K562 (cell line): ENCODE measurements at regions not wholly inside any gene's neighbourhood (a gene's known extent, or its start where the extent isn't known, plus 50 kb on each side); places are given as distances from the start of the nearest gene placed in this dataset.

Experiments
- ATAC-seq: fragments of 200-7000 bp; cut with Tn5 transposase; 3 replicates; pipeline ENCODE4 v1.9.1; 2020; ENCODE audit warnings: moderate library complexity
- BruUV-seq: library from RNA; stranded (reverse); fragments of 400-500 nt; replicated peaks from 2 replicates; lab custom pipeline; 2021; lab: Mats Ljungman, UMichigan
- CTCF ChIA-PET: fragments of 300-600 bp; formaldehyde crosslinking; extraction: SDS; loops from one replicate; lab custom pipeline; 2021; ENCODE audit warnings: low intra/inter-chr PET ratio; lab: Yijun Ruan, JAX
- POLR2A ChIA-PET: fragments of 300-600, 350-650 bp; sonication (Branson Sonifier 250); formaldehyde crosslinking; extraction: SDS; loops from one replicate; lab custom pipeline; 2021; ENCODE audit warnings: antibody characterized with exemption, inconsistent platforms; lab: Yijun Ruan, JAX
- DNase-seq, 4 experiments: peaks; one replicate each; pipeline versions ENCODE4 v3.0.0 to v3.0.0-alpha.2; 2011 to 2018; ENCODE audit warnings: low spot score in 3 of 4, mixed read lengths in 3 of 4; ENCODE audit errors: extremely low read depth in 1 of 4
- FAIRE-seq: peaks from 2 replicates; lab custom pipeline; 2011; peaks lifted over from hg19 to GRCh38; lab: Jason Lieb, UNC
- H2AFZ ChIP-seq: 2 replicates; pipeline ENCODE4 v1.6.0; 2011; ENCODE audit warnings: low read depth, low read length, control low read depth, inconsistent platforms
- H3K27ac ChIP-seq: fragments of 200-600 bp; 3 replicates; pipeline ENCODE4 v1.8.0; 2011; ENCODE audit warnings: low read depth, mild to moderate bottlenecking, control low read depth, inconsistent platforms, low read length, moderate library complexity, mixed read lengths; ENCODE audit errors: extremely low read depth
- H3K27me3 ChIP-seq, 2 experiments: fragments of 300-600 bp in 1 of 2; 2 replicates in 1 of 2; 3 replicates in 1 of 2; pipeline versions ENCODE4 v1.6.0 to v1.8.0; 2011; ENCODE audit warnings: inconsistent platforms in 2 of 2, low read length in 2 of 2, mild to moderate bottlenecking in 1 of 2, mixed read lengths in 1 of 2, moderate library complexity in 1 of 2; ENCODE audit not compliant: control insufficient read depth in 2 of 2, insufficient read depth in 2 of 2
- H3K36me3 ChIP-seq: fragments of 300-600 bp; 3 replicates; pipeline ENCODE4 v1.8.0; 2011; ENCODE audit warnings: mild to moderate bottlenecking, low read length, inconsistent platforms; ENCODE audit not compliant: control insufficient read depth, insufficient read depth
- H3K4me1 ChIP-seq, 2 experiments: fragments of 200-600 bp in 1 of 2; replicated peaks in 1 of 2; 2 replicates in 1 of 2; 3 replicates in 1 of 2; pipeline versions ENCODE4 v1.5.1 to v1.8.0; 2011; ENCODE audit warnings: inconsistent platforms in 2 of 2, low read length in 2 of 2, mild to moderate bottlenecking in 1 of 2, mixed read lengths in 1 of 2, moderate library complexity in 1 of 2; ENCODE audit not compliant: control insufficient read depth in 2 of 2, insufficient read depth in 2 of 2
- H3K4me2 ChIP-seq: 2 replicates; pipeline ENCODE4 v1.6.1; 2011; ENCODE audit warnings: low read length, control low read depth, inconsistent platforms, mixed read lengths; ENCODE audit not compliant: insufficient read depth
- H3K4me3 ChIP-seq: fragments of 200-600 bp; sonication (generic), shearing (Covaris generic); 2 replicates; pipeline ENCODE4 v1.5.1; 2016; ENCODE audit warnings: control low read depth, inconsistent platforms
- H3K79me2 ChIP-seq: fragments of 200-600 bp; 3 replicates; pipeline ENCODE4 v1.8.0; 2011; ENCODE audit warnings: low read length, inconsistent platforms; ENCODE audit not compliant: control insufficient read depth, insufficient read depth
- H3K9ac ChIP-seq, 2 experiments: 2 replicates each; pipeline versions ENCODE4 v1.6.0 to v1.6.1; 2011; ENCODE audit warnings: low read depth in 2 of 2, low read length in 2 of 2, control low read depth in 1 of 2, inconsistent platforms in 1 of 2, mild to moderate bottlenecking in 1 of 2, mixed read lengths in 1 of 2; ENCODE audit not compliant: insufficient read depth in 1 of 2
- H3K9me1 ChIP-seq: one replicate; pipeline ENCODE4 v1.6.0; 2011; ENCODE audit warnings: inconsistent platforms, mild to moderate bottlenecking, low read length, moderate library complexity; ENCODE audit not compliant: control insufficient read depth, insufficient read depth
- H3K9me3 ChIP-seq: replicated peaks from 2 replicates; pipeline ENCODE4 v1.5.1; 2011; ENCODE audit warnings: low read depth, low read length, inconsistent platforms; ENCODE audit not compliant: control insufficient read depth, insufficient read depth
- H4K20me1 ChIP-seq: replicated peaks from 2 replicates; pipeline ENCODE4 v1.6.1; 2011; ENCODE audit warnings: low read length, inconsistent platforms, mixed read lengths; ENCODE audit not compliant: control insufficient read depth, insufficient read depth
- BACH1 ChIP-seq: fragments of 200-800 bp; sonication (Bioruptor generic); IDR thresholded peaks from 2 replicates; pipeline ENCODE4 v1.6.1; 2016; ENCODE audit warnings: missing genetic modification characterization, missing compliant biosample characterization
- DACH1 ChIP-seq: fragments of 450-650 bp; IDR thresholded peaks from 2 replicates; pipeline ENCODE4 v1.6.1; 2018; ENCODE audit not compliant: partially characterized antibody
- NFIX ChIP-seq: fragments of 250-450 bp; sonication (Bioruptor Pico); IDR thresholded peaks from 2 replicates; pipeline ENCODE4 v1.4.0; 2020; ENCODE audit warnings: low read depth, mild to moderate bottlenecking, moderate library complexity
- PYGO2 ChIP-seq: fragments of 450-650 bp; IDR thresholded peaks from 2 replicates; pipeline ENCODE4 v1.6.1; 2016; ENCODE audit warnings: mild to moderate bottlenecking, missing genetic modification characterization, moderate library complexity, missing compliant biosample characterization
- SREBF2 ChIP-seq: sonication (generic); formaldehyde crosslinking; IDR thresholded peaks from 2 replicates; pipeline ENCODE4 v1.4.0; 2020; ENCODE audit warnings: mild to moderate bottlenecking, missing genetic modification reagents
- ZNF12 ChIP-seq: sonication (generic); formaldehyde crosslinking; IDR thresholded peaks from 2 replicates; pipeline ENCODE4 v1.4.0; 2020; ENCODE audit warnings: mild to moderate bottlenecking, missing genetic modification reagents
- WGBS: fragments of 100-300 bp; shearing (Covaris generic); methylation state at CpG from one replicate; pipeline ENCODE4 v1.1.6; 2016; ENCODE audit warnings: low coverage, mixed read lengths; ENCODE audit not compliant: insufficient coverage; ENCODE audit errors: missing lambda C conversion rate; 5-methylcytosine and 5-hydroxymethylcytosine counted together
- in situ Hi-C: fragments of 300-500 bp; cut with MboI; formaldehyde crosslinking; loops from 4 replicates; pipeline ENCODE4 v1.15.0; 2018; ENCODE audit warnings: inconsistent platforms, mixed read lengths
- intact Hi-C: fragments of 100-400 bp; cut with micrococcal nuclease; formaldehyde crosslinking; loops from 2 replicates; pipeline ENCODE4 v1.14.2; 2022
- TF ChIP-seq, protein P1 (sequence below), 2 experiments: fragments of 450-650 bp in 1 of 2; sonication (generic) in 1 of 2; formaldehyde crosslinking in 1 of 2; IDR thresholded peaks in 1 of 2; conservative IDR thresholded peaks in 1 of 2; 2 replicates each; pipeline versions ENCODE4 v1.6.1 to v1.8.1; 2016 to 2023; ENCODE audit warnings: mild to moderate bottlenecking in 2 of 2, moderate library complexity in 2 of 2, inconsistent platforms in 1 of 2, missing genetic modification reagents in 1 of 2
- TF ChIP-seq, protein P2 (sequence below): conservative IDR thresholded peaks from 2 replicates; pipeline ENCODE4 v1.6.1; 2011; ENCODE audit warnings: low read depth, mild to moderate bottlenecking, low read length; ENCODE audit not compliant: control insufficient read depth

DNA sequence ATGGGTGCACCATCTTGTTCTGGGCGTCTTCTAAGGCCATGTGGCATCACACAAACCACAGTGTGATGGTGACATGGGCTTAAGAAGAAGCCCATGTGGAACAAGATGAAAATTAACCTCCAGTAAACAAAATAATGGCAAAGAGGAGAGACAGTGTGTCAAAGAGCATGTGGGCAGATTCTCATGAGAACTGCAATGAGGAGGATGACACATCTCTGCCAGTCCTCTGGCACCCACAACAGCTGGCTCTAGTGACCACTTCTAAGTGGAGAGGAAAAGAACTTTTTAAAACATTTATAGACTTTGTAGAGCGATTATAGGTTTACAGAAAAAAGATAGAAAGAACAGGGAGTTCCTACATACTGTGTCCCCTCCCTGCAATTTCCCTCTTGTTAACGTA lies 401.4 kb downstream of the ATP23 start:
- intact Hi-C loops = no loop called here
- TF ChIP-seq PYGO2 (tag) = no peak
- no peak for TF ChIP-seq DACH1
- TF ChIP-seq, protein P1, sequence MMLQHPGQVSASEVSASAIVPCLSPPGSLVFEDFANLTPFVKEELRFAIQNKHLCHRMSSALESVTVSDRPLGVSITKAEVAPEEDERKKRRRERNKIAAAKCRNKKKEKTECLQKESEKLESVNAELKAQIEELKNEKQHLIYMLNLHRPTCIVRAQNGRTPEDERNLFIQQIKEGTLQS (IDR thresholded peaks at IDR 0.05) = no peak
- TF ChIP-seq, protein P1 (CRISPR knock-in tag; conservative IDR thresholded peaks at IDR 0.05) = no peak
- no peak for TF ChIP-seq BACH1 (tag)
- TF ChIP-seq ZNF12 (CRISPR knock-in tag) = no peak
- TF ChIP-seq, protein P2, sequence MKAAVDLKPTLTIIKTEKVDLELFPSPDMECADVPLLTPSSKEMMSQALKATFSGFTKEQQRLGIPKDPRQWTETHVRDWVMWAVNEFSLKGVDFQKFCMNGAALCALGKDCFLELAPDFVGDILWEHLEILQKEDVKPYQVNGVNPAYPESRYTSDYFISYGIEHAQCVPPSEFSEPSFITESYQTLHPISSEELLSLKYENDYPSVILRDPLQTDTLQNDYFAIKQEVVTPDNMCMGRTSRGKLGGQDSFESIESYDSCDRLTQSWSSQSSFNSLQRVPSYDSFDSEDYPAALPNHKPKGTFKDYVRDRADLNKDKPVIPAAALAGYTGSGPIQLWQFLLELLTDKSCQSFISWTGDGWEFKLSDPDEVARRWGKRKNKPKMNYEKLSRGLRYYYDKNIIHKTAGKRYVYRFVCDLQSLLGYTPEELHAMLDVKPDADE = no peak
- TF ChIP-seq NFIX (CRISPR knock-in tag) = no peak
- no peak for TF ChIP-seq SREBF2 (CRISPR knock-in tag)
- CTCF ChIA-PET = no interaction called here
- no TSS peak for BruUV-seq
- no peak for DNase-seq
- no peak for ATAC-seq
- Histone ChIP-seq H3K4me2 (no peak overlapping the region), H3K9ac (no peak overlapping the region), H3K36me3 (no peaks in the 10 kb centered on the region), H4K20me1 (no peaks in the 10 kb centered on the region), H3K9me3 (no peaks in the 10 kb centered on the region), H3K9me1 (no peaks in the 10 kb centered on the region), H3K4me3 (no peak overlapping the region), H2AFZ (no peak overlapping the region), H3K79me2 (no peaks in the 10 kb centered on the region), H3K27me3 (no peaks in the 10 kb centered on the region), H3K27ac (no peak overlapping the region), H3K4me1 (no peaks in the 10 kb centered on the region)
- POLR2A ChIA-PET = no interaction called here
- in situ Hi-C loops = no loop called here
- 0% methylated on average over 3 of the region's 3 CpGs for WGBS
- no peak for FAIRE-seq
